Ovary (tissue), 7 donors: ENCODE measurements at regions not wholly inside any gene's neighbourhood (a gene's known extent, or its start where the extent isn't known, plus 50 kb on each side); places are given as distances from the start of the nearest gene placed in this dataset.

Source experiments
- DNase-seq, 5 donors: peaks; one replicate each; pipeline ENCODE4 v3.0.0-alpha.2; 2019 to 2020
- H3K27ac ChIP-seq, 2 donors: fragments of 200-600 bp; one replicate each; pipeline versions ENCODE4 v1.5.1 to v1.8.0; 2019 to 2022
- H3K27me3 ChIP-seq: fragments of 200-600 bp; one replicate; pipeline ENCODE4 v1.8.0; 2022
- H3K36me3 ChIP-seq: fragments of 200-600 bp; sonication (generic); one replicate; pipeline ENCODE4 v1.5.1; 2019
- H3K4me1 ChIP-seq: one replicate; pipeline ENCODE4 v1.8.1; 2013; ENCODE audit warnings: mild to moderate bottlenecking, moderate library complexity; ENCODE audit not compliant: insufficient read depth
- H3K4me3 ChIP-seq: fragments of 200-600 bp; sonication (generic); one replicate; pipeline ENCODE4 v1.5.1; 2017
- H3K9me3 ChIP-seq, 2 donors: fragments of 200-600 bp in 1 of 2; sonication (generic) in 1 of 2; one replicate each; pipeline versions ENCODE4 v1.5.1 to v1.8.1; 2013 to 2019; ENCODE audit warnings: mild to moderate bottlenecking in 1 of 2, moderate library complexity in 1 of 2
- EP300 ChIP-seq: sonication (generic); formaldehyde crosslinking; IDR thresholded peaks from one replicate; pipeline ENCODE4 v1.6.1; 2017; ENCODE audit warnings: antibody characterized with exemption
- POLR2A ChIP-seq: fragments of 450-650 bp; IDR thresholded peaks from one replicate; pipeline ENCODE4 v1.6.1; 2017; ENCODE audit warnings: antibody characterized with exemption, mild to moderate bottlenecking, moderate library complexity
- WGBS, 3 donors: extraction: QIAGEN DNeasy Blood & Tissue Kit in 1 of 3; methylation state at CpG; one replicate each; pipeline versions ENCODE4 v1.1.5 to v1.1.7; 2013 to 2017; 5-methylcytosine and 5-hydroxymethylcytosine counted together
- intact Hi-C, 4 donors: fragments of 100-400 bp; cut with DNase I; formaldehyde crosslinking; loops; one replicate each; pipeline versions ENCODE4 v1.11.0 to v1.15.1; 2022 to 2023
- TF ChIP-seq, protein P1 (sequence below), 3 donors: fragments of 450-650 bp in 2 of 3; fragments of 200-600 bp in 1 of 3; IDR thresholded peaks; one replicate each; pipeline versions ENCODE4 v1.5.1 to v1.8.0; 2016 to 2022; ENCODE audit warnings: antibody characterized with exemption in 3 of 3, mild to moderate bottlenecking in 1 of 3
- donor health status: DM: no; HTN: no; CAD: no; lungs with moderate emphysema.
- donor health status: DM: no; HTN: no; CAD: no.
- donor health status: Bipolar disorder and iron deficiency.
- donor health status: DM: no; HTN: no; CAD: no.
- donor health status: DM: yes; HTN: yes; CAD: no.

DNA sequence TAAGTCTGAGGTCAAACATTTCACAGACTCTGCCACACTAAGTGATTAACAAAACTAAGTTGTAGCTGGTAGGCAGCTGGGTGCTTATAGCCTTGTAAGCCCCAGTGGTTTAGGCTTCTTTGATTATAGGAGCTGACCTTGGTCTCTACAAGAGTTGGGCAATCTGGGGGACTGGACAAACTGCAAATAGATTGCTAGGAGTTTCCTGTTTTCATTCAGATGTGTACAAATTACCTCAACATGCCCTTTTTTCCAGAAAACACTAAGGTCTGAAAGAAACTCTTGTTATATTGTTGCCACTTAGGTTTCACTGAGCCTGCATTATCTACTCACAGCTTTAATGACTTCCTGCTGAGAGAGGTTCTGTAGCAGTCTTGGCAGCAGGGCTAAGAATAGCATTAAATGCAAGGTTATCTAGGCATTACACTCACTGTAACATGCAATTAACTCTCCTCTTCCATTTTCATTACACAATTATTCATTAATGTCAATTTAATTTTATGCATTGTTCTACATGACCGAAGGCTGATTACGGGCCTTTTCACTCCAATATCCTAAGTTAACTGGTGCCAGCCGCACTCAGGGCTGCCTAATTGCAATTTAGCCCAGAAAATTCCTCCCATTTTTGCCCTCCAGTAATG lies 314.0 kb downstream of the LMO4 start:
- no peaks in the 10 kb centered on the region for H3K36me3 ChIP-seq
- intact Hi-C loops: no loop called here
- H3K9me3 ChIP-seq: no peaks in the 10 kb centered on the region
- 83 to 93% (median 90%) methylated on average over 3 of the region's 3 CpGs for whole genome bisulfite sequencing, 3 donors
- H3K27ac ChIP-seq: no peak overlapping the region
- TF ChIP-seq, protein P1, sequence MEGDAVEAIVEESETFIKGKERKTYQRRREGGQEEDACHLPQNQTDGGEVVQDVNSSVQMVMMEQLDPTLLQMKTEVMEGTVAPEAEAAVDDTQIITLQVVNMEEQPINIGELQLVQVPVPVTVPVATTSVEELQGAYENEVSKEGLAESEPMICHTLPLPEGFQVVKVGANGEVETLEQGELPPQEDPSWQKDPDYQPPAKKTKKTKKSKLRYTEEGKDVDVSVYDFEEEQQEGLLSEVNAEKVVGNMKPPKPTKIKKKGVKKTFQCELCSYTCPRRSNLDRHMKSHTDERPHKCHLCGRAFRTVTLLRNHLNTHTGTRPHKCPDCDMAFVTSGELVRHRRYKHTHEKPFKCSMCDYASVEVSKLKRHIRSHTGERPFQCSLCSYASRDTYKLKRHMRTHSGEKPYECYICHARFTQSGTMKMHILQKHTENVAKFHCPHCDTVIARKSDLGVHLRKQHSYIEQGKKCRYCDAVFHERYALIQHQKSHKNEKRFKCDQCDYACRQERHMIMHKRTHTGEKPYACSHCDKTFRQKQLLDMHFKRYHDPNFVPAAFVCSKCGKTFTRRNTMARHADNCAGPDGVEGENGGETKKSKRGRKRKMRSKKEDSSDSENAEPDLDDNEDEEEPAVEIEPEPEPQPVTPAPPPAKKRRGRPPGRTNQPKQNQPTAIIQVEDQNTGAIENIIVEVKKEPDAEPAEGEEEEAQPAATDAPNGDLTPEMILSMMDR (IDR thresholded peaks at IDR 0.05): no peak
- TF ChIP-seq EP300 (no peak), POLR2A (no peak)
- H3K27me3 ChIP-seq: no peaks in the 10 kb centered on the region
- H3K4me1 ChIP-seq: no peaks in the 10 kb centered on the region
- no peak for DNase-seq
- H3K4me3 ChIP-seq: no peak overlapping the region

DNA sequence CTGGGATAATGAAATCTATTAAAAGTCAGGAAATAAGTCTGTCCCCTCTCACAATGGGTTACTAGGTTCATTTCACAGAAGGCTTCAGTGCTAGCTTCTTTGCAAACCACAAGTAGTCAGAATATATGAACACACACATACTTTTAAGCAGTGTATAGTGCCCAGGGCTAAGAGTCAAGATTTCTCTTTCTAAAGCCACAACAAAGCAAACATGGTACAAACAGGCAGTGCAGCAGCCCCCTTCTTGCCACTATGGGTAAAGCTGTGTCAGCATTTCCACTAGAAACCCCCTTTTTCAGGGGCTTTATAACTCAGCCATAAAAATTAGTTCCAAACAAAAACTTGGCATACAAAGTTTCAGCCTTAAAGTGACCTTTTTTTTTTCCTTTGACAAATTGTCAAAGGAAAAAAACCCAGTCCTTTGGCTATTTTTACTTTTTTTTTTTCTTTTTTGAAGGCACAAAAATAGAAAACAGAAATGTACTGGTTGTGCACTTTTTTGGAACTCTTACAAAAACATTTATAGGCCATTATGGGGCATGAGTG lies 315.4 kb downstream of the LMO4 start:
- H3K36me3 ChIP-seq: no peaks in the 10 kb centered on the region
- DNase-seq: no peak
- no peak overlapping the region for H3K4me3 ChIP-seq

DNA sequence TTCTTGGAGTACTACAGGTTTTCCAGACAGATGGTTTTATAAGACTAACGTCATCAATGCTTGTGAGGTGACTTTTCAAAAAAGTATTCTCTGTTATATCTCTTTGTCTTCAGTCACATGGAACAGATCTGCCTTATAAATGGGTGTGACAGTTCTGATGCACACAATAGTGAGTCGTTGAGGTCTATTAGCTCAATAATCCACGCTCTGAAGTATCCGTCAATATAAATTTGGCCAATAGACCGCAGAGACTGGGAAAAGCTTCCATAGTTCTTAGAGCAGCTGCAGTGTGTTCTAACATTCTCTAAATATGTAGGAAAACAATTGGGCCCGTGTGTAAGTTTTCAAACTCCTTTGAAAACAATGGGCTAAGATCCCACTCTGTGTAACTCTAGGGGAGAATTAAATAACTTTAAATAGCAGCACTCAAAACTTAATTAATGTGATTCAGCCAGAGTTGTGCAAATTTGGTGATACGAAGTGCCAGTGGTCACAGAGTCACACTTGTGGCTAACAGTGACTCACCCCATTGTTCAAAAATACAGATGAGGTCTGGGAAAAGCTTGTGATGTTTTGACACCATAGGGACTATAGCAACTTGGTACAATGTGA lies 316.0 kb downstream of the LMO4 start:
- TF ChIP-seq EP300 (no peak), POLR2A (no peak)
- TF ChIP-seq, protein P1 (IDR thresholded peaks at IDR 0.05): no peak
- H3K9me3 ChIP-seq: no peaks in the 10 kb centered on the region
- 21 to 38% (median 32%) methylated on average over 7 of the region's 7 CpGs for WGBS, 3 donors
- H3K27ac ChIP-seq: no peak overlapping the region
- no peak for DNase-seq
- intact Hi-C loops: no loop called here
- H3K4me3 ChIP-seq: no peak overlapping the region
- H3K36me3 ChIP-seq: no peaks in the 10 kb centered on the region
- H3K27me3 ChIP-seq: no peaks in the 10 kb centered on the region
- no peaks in the 10 kb centered on the region for H3K4me1 ChIP-seq

More for the DNA sequence above, 315.4 kb downstream of the LMO4 start:
- Histone ChIP-seq H3K4me1 (no peaks in the 10 kb centered on the region), H3K27ac (no peak overlapping the region), H3K27me3 (no peaks in the 10 kb centered on the region), H3K9me3 (no peaks in the 10 kb centered on the region)
- intact Hi-C loops: no loop called here
- TF ChIP-seq POLR2A (no peak), EP300 (no peak)
- TF ChIP-seq, protein P1 (IDR thresholded peaks at IDR 0.05): no peak

DNA sequence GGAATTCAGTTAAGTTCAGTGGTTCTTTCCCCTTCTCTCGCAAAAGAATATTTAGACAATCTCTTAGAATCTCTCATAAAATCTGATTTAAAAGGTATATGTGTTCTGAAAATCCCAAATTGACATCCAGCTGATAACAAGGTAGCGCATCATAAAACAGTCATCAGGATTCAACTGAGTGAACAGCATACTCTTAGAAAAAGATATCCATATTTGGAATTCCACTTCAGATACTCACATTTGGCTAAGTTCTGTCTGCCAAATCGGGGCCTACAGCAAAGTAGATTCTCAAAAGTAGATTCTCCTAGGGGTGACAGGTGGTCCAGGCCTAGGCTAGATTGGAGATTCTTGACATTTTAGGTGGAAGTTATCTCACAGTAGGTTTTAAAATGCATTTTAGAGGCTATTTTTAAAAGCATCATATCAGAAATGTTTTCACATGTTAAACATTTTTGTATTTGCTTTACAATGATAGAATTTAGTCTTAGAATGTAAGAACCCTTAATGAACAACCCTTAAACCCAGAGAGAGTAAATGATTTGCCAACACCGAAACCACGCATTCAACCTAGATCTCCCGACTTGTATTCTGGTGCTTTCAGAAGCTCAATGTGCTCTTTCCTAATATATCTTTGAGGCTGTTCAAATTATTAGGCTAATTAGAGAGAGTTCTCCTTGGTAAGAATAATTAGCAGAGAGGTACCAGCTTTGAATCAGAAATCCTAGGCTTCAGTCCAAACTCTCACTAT lies 318.9 kb downstream of the LMO4 start:
- no peaks in the 10 kb centered on the region for H3K27me3 ChIP-seq
- no peaks in the 10 kb centered on the region for H3K36me3 ChIP-seq
- DNase-seq: no peak
- no peak overlapping the region for H3K27ac ChIP-seq
- intact Hi-C loops: no loop called here
- H3K9me3 ChIP-seq: no peaks in the 10 kb centered on the region
- no peak overlapping the region for H3K4me3 ChIP-seq
- 93 to 95% (median 94%) methylated on average over 6 of the region's 6 CpGs for WGBS, 3 donors
- TF ChIP-seq POLR2A: no peak
- TF ChIP-seq EP300: no peak
- H3K4me1 ChIP-seq: no peaks in the 10 kb centered on the region
